ENCODE measurements at regions not wholly inside any gene's neighbourhood (a gene's known extent, or its start where the extent isn't known, plus 50 kb on each side); places are given as distances from the start of the nearest gene placed in this dataset.
A peak's percentile ranks its signal among the peaks of the same experiment; 100 is the strongest.
"Not testable (repeated sequence)": the region's sequence is repeated elsewhere in the genome, so short reads cannot be mapped to it uniquely, and the experiment has no call there.

DNA sequence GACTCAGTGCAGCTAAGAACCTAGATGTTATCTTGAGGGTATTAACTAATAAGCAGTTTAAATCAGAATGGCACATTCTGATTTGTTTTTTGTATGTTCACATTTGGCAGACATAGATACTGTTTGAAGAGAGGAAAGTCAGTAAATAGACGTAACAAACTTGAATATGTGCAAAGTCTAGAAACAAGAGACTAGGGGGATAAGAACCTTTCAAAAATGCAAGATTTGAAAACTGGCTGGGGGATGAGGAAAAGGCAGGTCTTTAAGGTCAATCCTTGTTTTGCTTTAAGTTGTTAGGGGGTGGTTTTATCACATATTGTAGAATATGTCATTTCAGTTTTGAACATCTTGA, 136.5 kb downstream of the ZNF92 start:
- DNase-seq (ENCODE audit: low spot score) = not testable (repeated sequence)

DNA sequence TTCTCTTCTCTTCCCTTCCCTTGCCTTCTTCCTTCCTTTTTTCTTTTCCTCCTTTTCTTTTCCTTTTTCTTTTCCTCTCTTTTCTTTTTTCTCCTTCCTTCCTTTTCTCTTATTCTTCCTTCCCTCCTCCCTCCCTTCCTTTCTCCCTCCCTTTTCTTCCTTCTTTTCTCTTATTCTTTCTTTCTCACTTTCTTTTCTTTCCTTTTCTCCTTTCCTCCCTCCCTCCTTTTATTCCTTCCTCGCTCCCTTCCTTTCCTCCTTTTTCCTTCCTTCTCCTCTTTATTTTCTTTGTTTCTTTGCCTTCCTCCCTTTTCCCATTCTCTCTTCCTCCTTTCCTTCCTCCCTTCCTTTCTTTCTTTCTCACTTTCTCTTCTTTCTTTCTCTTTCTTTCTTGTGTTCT, 146.1 kb downstream of the ZNF92 start:
- DNase-seq (ENCODE audit: low spot score) = not testable (repeated sequence)

DNA sequence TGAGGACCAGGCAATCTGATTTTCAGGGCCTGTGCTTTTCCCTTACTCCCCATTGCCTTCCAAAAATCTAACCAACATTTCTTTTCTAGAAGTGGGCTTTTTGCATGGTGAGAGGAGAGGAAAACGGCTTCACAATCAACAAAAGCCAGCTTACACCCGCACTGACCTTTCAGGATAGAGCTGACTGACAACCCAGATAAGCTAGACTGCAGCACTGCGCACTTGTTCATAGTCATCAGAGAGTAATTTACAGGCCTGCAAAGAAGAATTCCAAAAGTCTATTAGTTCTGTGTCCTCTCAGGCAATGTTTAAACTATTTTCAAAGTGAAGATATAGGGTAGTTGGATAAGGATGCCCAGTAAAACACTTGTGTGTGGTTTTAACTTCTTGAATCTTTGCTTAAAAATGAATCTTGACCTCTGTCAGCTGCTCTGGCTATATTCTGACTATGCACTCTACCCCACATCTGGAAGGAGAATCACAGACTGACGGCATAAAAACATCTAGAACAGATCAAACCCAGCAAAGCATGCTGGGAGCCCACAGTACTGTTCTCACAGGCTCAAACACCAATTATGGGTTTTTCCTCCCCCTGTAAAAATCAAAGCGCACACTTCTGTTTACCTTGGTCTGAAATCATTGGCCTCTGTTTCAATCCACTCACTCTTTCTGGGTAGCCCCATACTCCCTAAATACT, 172.0 kb downstream of the ZNF92 start:
- not testable (repeated sequence) for DNase-seq (ENCODE audit: low spot score)

DNA sequence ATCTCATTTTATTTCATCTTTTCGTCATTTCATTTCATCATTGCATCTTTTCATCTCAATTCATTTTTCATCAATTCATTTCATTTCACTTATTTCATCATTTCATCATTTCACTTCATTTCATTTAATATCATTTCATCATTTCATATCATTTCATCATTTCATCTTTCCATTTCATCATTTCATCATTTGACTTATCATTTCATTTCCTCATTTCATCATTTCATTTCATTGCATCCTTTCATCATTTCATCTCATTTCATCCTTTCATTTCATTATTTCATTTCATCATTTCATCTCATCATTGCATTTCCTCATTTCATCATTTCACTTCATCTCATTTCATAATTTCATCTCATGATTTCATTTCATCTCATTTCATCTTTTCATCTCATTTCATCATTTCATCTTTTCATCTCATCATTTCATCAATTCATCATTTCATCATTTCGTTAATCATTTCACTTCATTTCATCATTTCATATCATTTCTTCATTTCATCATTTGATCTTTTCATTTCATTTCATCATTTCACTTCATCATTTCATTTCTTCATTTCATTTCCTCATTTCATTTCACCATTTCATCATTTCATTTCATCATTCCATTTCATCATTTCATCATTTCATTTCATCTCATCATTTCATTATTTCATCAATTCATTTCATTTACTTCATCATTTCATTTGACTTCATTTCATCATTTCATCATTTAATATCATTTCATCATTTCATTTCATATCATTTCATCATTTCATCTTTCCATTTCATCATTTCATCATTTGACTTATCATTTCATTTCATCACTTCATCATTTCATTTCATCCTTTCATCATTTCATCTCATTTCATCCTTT, 176.2 kb downstream of the ZNF92 start:
- not testable (repeated sequence) for DNase-seq (ENCODE audit: low spot score)

DNA sequence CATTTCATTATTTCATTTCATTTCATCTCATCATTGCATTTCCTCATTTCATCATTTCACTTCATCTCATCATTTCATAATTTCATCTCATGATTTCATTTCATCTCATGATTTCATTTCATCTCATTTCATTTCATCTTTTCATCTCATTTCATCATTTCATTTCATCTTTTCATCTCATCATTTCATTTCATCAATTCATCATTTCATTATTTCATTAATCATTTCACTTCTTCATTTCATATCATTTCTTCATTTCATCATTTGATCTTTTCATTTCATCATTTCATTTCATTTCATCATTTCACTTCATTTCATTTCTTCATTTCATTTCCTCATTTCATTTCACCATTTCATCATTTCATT, 176.8 kb downstream of the ZNF92 start:
- DNase-seq (ENCODE audit: low spot score) = not testable (repeated sequence)

DNA sequence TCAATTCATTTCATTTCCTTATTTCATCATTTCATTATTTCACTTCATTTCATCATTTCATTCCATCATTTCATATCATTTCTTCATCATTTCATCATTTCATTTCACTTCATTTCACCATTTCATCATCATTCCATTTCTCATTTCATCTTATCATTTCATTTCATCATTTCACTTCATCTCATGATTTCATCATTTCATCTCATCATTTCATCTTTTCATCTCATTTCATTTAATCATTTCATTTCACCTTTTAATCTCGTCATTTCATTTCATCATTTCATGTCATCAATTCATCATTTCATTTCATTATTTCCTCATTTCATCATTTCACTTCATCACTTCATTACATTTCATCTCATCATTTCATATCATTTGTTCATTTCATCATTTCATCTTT, 177.4 kb downstream of the ZNF92 start:
- not testable (repeated sequence) for DNase-seq (ENCODE audit: low spot score)

DNA sequence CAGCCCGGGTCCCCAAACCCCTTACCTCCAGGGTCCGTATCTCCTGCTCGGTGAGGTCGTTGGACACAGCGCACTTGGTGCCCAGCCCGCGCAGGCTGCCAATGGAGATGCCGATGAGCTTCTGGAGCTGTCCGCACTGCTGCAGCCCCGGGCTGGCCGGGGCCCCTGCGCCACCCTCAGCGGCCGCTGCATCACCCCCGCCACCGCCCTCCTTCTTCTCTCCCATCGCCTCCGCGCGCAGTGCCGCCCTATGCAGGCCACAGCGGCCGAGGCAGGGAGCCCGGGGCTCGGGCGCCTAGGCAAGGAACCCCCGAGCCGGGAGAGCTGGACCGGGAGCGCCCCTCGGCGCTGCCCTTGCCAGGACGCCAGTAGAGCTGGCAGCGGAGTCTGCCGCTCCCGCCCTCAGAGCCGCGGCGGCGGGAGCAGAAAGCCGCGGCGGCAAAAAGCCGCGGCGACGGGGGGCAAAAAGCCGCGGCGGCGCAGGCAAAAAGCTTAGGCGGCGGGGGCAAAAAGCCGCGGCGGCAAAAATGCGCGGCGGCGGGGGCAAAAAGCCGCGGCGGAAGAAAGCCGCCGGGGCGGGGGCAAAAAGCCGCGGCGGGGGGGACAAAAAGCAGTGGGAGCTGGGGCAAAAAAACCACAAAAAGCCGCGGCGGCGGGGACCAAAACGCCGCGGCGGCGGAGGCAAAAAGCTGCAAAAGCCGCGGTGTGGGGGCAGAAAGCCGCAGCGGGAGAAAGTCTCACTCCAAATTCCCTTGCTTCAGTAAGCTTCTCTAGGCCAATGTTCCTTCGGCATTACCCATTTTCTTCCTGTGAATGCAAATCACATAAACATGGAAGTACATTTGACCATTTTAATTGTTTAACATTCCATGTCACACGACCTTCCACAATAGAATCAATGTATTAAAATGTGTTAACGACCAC, 181.2 kb downstream of the ZNF92 start:
- not testable (repeated sequence) for DNase-seq (ENCODE audit: low spot score)

DNA sequence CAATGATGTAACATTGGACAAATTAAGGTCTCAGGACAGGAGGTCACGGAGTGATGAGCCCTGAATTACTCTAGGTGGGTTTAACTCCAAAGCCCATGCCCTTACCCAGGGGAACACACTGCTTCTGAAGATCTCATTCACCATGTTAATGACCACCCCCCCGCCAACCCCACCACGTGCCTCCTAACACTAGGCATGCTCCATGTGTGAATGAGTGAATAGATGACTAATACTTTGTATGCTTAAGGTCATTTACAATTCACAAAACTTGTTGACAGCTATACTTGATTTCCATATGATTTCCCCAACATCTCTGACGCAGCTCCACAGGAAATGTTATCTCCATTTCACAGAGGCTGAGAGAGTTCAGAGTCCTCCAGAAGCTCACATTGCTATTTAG, 184.9 kb downstream of the ZNF92 start:
- DNase-seq (ENCODE audit: low spot score) = peak; percentile 1

DNA sequence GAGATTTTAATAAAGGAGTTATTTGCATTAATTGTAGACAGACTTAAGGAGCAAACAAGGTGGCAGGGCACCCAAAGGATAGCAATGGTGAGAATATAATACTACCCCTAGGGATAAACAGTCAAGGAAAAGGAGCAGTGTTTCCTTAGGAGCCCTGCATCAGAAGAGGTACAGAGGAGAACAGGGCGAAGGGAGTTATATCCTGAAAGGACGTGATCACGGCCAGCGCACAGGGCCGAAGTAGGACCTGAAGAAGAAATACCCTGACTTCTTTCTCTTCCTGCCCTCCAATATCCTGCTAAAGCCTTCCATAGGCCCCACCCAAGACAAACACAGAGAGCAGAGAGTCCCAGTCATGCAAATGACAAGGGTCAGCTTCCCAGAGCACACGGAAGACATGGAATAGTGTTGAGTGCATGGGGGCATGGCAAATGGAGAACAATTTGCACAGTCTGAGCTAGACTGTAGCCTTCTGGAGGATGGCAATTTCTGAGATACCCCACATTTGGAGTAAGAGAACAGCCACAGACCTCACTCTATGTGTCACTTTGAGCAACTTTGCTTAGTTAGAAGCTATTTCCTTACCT, 188.2 kb downstream of the ZNF92 start:
- DNase-seq (ENCODE audit: low spot score) = not testable (repeated sequence)

DNA sequence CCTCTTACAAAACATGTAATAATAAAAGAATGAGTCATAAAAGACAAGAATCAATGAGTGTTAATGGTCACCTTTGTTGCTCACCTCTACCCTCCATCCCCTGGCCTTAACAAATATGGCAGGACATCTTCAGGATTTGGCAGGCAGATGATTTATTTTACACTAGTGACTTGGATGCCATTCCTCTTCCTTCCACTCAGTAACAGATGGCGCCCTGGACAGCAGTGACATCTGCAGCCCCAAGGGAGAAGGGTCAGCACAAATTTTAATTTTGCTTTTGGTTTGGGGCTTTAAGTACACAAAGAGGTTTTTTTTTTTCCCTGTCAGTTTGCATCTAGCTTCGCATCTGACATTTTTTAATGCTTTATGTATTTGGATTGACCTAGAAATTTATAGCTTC, 188.9 kb downstream of the ZNF92 start:
- not testable (repeated sequence) for DNase-seq (ENCODE audit: low spot score)

DNA sequence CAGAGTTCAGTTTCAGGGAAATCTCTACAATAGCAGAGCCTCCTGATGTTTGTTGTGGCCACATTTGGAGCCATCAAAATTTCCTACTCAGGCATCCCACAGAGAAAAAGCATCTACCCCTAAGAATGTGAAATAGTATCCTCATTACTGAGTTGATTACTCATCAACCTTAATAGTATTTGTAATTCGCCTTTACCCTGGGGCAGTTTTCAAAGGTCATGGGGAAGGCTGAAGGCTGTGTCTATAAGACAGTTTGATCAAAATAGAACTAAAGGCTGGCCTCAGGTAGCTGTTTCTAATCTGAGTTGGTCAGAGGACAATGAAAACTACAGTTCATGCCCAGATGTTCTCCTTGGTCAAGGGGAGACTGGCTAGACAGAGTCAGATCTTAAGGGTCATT, 189.7 kb downstream of the ZNF92 start:
- DNase-seq (ENCODE audit: low spot score) = not testable (repeated sequence)

DNA sequence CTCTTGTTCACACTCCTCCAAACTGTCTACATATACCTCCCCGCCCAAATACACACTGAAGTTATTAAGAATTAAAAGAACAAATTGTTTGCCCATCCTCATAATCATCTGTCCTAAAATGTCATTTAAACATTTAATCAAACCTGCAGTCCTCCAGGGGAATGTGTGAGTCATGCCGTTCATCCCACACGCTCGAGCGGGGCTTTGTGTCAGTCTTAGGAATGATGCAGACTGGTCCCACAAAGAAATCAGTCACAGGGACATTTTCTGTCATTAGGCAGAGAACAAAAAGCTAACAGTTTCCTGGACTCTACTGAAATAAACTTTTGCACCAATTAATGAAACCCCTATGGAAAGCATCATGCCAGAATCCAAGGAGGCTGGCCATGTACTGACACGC, 194.6 kb downstream of the ZNF92 start:
- DNase-seq (ENCODE audit: low spot score) = not testable (repeated sequence)

DNA sequence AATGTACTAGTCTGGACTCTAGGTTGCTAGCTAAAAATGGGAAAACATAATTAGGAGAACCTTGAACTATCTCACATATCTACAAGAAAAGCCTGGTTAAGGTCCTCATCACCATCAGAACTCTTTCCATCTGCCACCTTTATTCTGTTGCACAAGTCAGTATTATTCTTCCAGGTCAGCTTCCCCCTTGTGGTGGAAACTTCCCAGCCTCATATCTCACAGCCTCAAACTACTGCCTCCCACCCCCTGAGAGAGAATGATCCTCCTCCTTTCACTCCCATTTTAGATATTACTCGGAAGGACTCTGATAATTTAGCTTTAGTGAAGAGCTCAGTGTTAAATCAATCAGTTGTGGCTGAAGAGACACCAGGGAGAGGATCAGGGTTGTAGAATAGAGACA, 197.3 kb downstream of the ZNF92 start:
- DNase-seq (ENCODE audit: low spot score) = not testable (repeated sequence)

DNA sequence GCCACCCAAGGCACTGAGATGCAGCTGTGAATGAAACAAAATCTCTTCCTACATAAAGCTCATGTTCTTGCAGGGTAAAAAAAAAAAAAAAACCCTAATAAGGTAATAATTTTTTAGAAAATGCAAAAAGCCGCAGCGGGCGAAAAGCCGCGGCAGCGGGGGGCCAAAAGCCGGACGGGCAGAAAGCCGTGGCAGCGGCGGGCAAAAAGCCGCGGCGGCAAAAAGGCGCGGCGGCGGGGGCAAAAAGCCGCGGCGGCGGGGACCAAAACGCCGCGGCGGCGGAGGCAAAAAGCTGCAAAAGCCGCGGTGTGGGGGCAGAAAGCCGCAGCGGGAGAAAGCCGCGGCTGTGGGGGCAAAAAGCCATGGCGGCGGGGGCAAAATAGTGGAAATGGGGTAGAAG, 198.9 kb downstream of the ZNF92 start:
- not testable (repeated sequence) for DNase-seq (ENCODE audit: low spot score)

DNA sequence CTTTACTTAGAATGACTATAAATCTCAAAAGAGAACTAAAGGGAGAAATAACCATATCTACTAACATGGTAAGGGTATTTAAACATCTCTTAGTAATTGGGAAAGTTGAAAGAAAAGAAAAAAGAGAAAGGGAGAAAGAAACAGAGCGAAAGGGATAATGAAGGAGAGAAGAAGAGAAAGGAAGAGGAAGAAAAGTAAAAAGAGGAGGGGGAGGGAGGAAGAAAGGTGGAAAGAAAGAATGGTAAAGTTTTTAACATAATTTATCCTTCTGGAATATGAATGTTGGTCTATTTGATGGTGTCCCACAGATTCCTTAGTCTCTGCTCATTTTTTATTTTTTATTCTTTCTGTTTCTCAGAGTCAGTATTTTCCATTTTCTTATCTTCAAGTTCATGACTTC, 202.7 kb downstream of the ZNF92 start:
- DNase-seq (ENCODE audit: low spot score) = not testable (repeated sequence)

DNA sequence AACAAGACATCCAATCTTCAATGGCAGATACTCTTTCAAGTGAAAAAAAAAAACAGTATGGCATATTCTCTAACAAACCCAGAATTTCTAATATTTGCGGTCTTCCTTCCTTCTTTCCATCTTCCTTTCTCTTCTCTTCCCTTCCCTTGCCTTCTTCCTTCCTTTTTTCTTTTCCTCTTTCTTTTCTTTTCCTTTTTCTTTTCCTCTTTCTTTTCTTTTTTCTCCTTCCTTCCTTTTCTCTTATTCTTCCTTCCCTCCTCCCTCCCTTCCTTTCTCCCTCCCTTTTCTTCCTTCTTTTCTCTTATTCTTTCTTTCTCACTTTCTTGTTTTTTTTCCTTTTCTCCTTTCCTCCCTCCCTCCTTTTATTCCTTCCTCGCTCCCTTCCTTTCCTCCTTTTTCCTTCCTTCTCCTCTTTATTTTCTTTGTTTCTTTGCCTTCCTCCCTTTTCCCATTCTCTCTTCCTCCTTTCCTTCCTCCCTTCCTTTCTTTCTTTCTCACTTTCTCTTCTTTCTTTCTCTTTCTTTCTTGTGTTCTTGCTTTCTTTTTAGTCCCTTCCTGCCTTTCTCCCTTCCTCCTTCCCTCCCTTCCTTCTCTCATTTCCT, 209.0 kb downstream of the ZNF92 start:
- DNase-seq (ENCODE audit: low spot score) = not testable (repeated sequence)

DNA sequence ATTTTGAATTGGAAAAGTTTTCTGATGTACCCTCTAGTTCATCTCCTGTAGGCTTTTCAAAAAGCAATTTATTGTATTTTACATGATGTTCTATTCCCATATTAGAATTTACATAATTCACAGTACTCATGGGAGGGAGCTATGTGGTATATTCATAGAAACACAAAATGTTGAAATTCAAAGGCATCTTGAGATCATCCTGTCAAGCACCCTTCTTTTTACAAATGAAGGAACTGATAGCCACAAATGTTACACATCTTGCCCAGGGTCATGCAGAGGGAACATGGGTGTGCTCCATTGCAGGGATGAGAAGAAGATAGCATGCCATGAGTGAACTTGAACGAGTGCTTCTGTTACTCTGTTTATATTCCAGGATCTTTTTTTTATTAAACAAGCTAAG, 228.8 kb downstream of the ZNF92 start:
- DNase-seq (ENCODE audit: low spot score) = not testable (repeated sequence)

DNA sequence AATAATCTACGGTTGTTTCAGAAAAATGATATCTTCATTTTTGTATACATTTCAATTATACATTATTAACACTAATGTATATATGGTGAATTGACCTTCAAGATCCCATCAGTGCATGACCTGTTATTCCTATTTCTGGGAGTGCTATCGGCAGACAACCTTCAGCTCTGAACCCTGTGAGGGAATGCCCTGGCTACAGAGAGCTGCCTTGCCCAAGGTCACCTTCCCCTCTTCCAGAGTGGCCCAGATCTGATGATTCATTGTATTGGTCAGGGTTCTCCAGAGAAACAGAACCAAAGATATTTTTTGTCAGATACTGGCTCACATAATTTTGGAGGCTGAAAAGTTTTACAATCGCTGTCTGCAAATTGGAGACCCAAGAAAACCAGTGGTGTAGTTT, 235.5 kb downstream of the ZNF92 start:
- no peak for DNase-seq (ENCODE audit: low spot score)

DNA sequence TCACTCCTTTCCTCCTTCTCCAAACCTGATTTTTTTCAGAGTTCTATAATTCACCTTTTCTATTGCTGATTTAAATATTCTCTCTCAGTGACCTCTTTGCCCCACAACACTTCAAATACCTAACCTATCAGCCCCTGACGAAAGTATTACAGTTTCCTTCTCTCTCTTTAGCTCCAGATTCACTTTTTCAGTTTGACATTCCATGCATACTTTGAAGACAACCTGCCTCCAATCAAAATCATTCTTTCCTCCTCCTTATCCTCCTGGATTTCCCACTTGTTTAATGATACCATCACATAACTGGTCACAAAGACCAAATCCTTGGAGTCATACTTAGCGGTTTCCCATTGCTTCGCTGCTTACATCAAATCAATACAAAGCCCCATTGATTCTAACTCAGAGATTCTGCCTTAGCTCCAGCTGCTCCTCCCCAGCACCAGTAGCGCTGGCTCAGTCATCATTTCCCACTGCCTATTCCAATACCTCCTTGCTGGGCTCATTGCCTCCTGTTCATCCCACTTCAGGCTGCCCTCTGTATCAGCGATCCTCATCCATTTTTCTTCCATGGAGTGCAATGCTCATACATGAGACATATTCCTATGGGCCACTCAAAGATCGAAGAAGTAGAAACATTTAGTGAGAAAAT, 240.1 kb downstream of the ZNF92 start:
- not testable (repeated sequence) for DNase-seq (ENCODE audit: low spot score)

DNA sequence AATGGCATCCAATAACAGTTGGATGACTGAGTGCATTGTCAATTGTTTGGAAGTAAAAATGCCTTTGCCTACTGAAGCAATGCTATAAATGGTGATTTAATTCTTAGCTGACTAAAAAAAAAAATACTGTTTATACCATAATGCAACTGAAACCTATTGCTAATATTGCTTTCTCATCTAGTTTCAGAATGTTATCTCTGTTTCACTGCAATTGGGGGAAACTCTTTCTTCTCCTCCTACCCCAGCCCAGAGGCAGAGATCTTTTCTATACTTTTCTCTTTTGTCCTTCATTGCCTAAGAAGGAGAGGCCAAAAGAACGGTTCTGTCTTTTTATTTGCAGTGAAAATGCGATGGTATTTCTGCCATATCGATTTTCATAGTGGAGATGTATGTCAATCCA, 242.5 kb downstream of the ZNF92 start:
- not testable (repeated sequence) for DNase-seq (ENCODE audit: low spot score)

DNA sequence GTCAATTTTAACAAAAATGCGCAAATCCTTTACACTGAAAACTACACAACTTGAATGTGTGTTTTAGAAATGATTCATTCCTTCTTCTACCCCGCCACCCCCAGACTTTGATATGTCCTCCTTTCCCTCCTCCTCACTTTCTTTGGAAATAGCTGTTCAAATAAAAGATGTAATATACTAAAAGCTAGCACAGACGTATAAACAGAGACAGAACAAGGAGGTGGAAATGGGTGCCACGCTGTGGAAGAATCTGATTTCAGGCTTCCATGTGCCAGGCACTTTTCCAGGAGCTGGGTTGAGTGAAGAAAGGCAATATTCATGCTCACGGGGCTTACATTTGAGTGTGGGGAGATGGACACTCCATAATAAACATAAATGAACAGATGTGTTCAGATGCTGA, 246.6 kb downstream of the ZNF92 start:
- not testable (repeated sequence) for DNase-seq (ENCODE audit: low spot score)

Measured in A172 (cell line).